Endothelial cell of umbilical vein (primary cell): ENCODE measurements at regions not wholly inside any gene's neighbourhood (a gene's known extent, or its start where the extent isn't known, plus 50 kb on each side); places are given as distances from the start of the nearest gene placed in this dataset.

ENCODE experiments used
- BruUV-seq: library from RNA; stranded (reverse); fragments of 400-500 nt; replicated peaks from 2 replicates; lab custom pipeline; 2021; lab: Mats Ljungman, UMichigan
- CTCF ChIA-PET: fragments of 300-600, 350-600 bp; sonication (Branson Sonifier 250); formaldehyde crosslinking; loops from one replicate; lab custom pipeline; 2021; ENCODE audit warnings: antibody characterized with exemption, inconsistent platforms; lab: Charles Lee
- POLR2A ChIA-PET: fragments of 300-600, 350-600 bp; sonication (Branson Sonifier 250); formaldehyde crosslinking; loops from one replicate; lab custom pipeline; 2021; ENCODE audit warnings: antibody characterized with exemption, inconsistent platforms; lab: Charles Lee
- DNase-seq: peaks from one replicate; pipeline ENCODE4 v3.0.0-alpha.2; 2011; ENCODE audit warnings: low read depth, low spot score
- FAIRE-seq: peaks from 2 replicates; lab custom pipeline; 2011; peaks lifted over from hg19 to GRCh38; lab: Jason Lieb, UNC
- H2AFZ ChIP-seq: 2 replicates; pipeline ENCODE4 v1.6.0; 2012; ENCODE audit warnings: low read depth, low read length, control low read depth, inconsistent platforms
- H3K27ac ChIP-seq: 2 replicates; pipeline ENCODE4 v1.5.1; 2011; ENCODE audit warnings: low read depth, mild to moderate bottlenecking, control low read depth, low read length, moderate library complexity; ENCODE audit not compliant: insufficient read depth
- H3K27me3 ChIP-seq, 2 experiments: 2 replicates each; pipeline versions ENCODE4 v1.6.0 to v1.6.1; 2011; ENCODE audit warnings: low read length in 2 of 2, mixed read lengths in 1 of 2; ENCODE audit not compliant: control insufficient read depth in 2 of 2, insufficient read depth in 2 of 2
- H3K36me3 ChIP-seq, 2 experiments: 2 replicates in 1 of 2; 3 replicates in 1 of 2; pipeline ENCODE4 v1.5.1; 2011; ENCODE audit warnings: low read length in 2 of 2, mild to moderate bottlenecking in 1 of 2, moderate library complexity in 1 of 2; ENCODE audit not compliant: control insufficient read depth in 2 of 2, insufficient read depth in 2 of 2; ENCODE audit errors: extremely low read depth in 1 of 2
- H3K4me1 ChIP-seq: 3 replicates; pipeline ENCODE4 v1.5.1; 2011; ENCODE audit warnings: mild to moderate bottlenecking, low read length; ENCODE audit not compliant: control insufficient read depth, insufficient read depth; ENCODE audit errors: extremely low read depth
- H3K4me2 ChIP-seq: 2 replicates; pipeline ENCODE4 v1.6.1; 2011; ENCODE audit warnings: low read length, control low read depth, mixed read lengths; ENCODE audit not compliant: insufficient read depth
- H3K4me3 ChIP-seq, 3 experiments: fragments of 200-600 bp in 1 of 3; sonication (generic), shearing (Covaris generic) in 1 of 3; replicated peaks in 1 of 3; 2 replicates each; pipeline ENCODE4 v1.5.1; 2011 to 2016; ENCODE audit warnings: control low read depth in 3 of 3, low read length in 3 of 3, mild to moderate bottlenecking in 2 of 3, inconsistent platforms in 1 of 3, low read depth in 1 of 3, moderate library complexity in 1 of 3; ENCODE audit not compliant: insufficient read depth in 1 of 3
- H3K79me2 ChIP-seq: 2 replicates; pipeline ENCODE4 v1.6.0; 2012; ENCODE audit warnings: low read length, inconsistent platforms; ENCODE audit not compliant: control insufficient read depth, insufficient read depth
- H3K9ac ChIP-seq: replicated peaks from 2 replicates; pipeline ENCODE3; 2011; ENCODE audit warnings: low read length, control low read depth; ENCODE audit not compliant: insufficient read depth; ENCODE audit errors: extremely low read depth
- H3K9me1 ChIP-seq: replicated peaks from 3 replicates; pipeline ENCODE4 v1.6.0; 2011; ENCODE audit warnings: mild to moderate bottlenecking, low read length; ENCODE audit not compliant: control insufficient read depth, insufficient read depth; ENCODE audit errors: extremely low read depth
- H3K9me3 ChIP-seq: replicated peaks from 2 replicates; pipeline ENCODE4 v1.5.1; 2012; ENCODE audit warnings: low read length, inconsistent platforms; ENCODE audit not compliant: control insufficient read depth, insufficient read depth
- H4K20me1 ChIP-seq: replicated peaks from 2 replicates; pipeline ENCODE3; 2011; ENCODE audit warnings: mild to moderate bottlenecking, low read length; ENCODE audit not compliant: control insufficient read depth, insufficient read depth; ENCODE audit errors: extremely low read depth
- CTCF ChIP-seq, 2 donors: IDR thresholded peaks; 1 replicate in 1 of 2; 2 replicates in 1 of 2; pipeline ENCODE4 v1.5.1; 2011; ENCODE audit warnings: low read length in 2 of 2, mild to moderate bottlenecking in 2 of 2, moderate library complexity in 2 of 2, control low read depth in 1 of 2, inconsistent platforms in 1 of 2, low read depth in 1 of 2; ENCODE audit not compliant: insufficient read depth in 1 of 2; ENCODE audit errors: extremely low read depth in 1 of 2
- EZH2 ChIP-seq: IDR thresholded peaks from 2 replicates; pipeline ENCODE4 v1.6.1; 2012; ENCODE audit warnings: borderline replicate concordance, low read depth, mild to moderate bottlenecking, moderate library complexity, low read length, inconsistent platforms; ENCODE audit not compliant: severe bottlenecking
- FOS ChIP-seq: IDR thresholded peaks from 2 replicates; pipeline ENCODE4 v1.6.1; 2011; ENCODE audit warnings: mild to moderate bottlenecking, low read length, moderate library complexity, borderline replicate concordance; ENCODE audit not compliant: insufficient read depth
- GATA2 ChIP-seq: IDR thresholded peaks from 2 replicates; pipeline ENCODE4 v1.7.0; 2011; ENCODE audit warnings: low read depth, mild to moderate bottlenecking, moderate library complexity, mixed read lengths, low read length; ENCODE audit not compliant: insufficient read length, insufficient read depth
- JUN ChIP-seq: IDR thresholded peaks from 2 replicates; pipeline ENCODE4 v1.6.1; 2011; ENCODE audit warnings: borderline replicate concordance, low read depth; ENCODE audit not compliant: insufficient read length, insufficient read depth
- MYC ChIP-seq: IDR thresholded peaks from one replicate; pipeline ENCODE4 v1.6.1; 2011; ENCODE audit warnings: mild to moderate bottlenecking, low read depth, low read length
- POLR2A ChIP-seq: IDR thresholded peaks from 2 replicates; pipeline ENCODE4 v1.6.1; 2012; ENCODE audit warnings: low read depth, mild to moderate bottlenecking, control low read depth, low read length
- POLR2AphosphoS5 ChIP-seq: IDR thresholded peaks from 2 replicates; pipeline ENCODE4 v1.6.1; 2012; ENCODE audit warnings: low read depth, mild to moderate bottlenecking, control low read depth, low read length, moderate library complexity; ENCODE audit not compliant: insufficient read depth
- dilution Hi-C: fragments of 300-500 bp; cut with MboI; formaldehyde crosslinking; loops from one replicate; pipeline ENCODE4 v1.15.0; 2019; ENCODE audit warnings: low sequenced_read_pairs; ENCODE audit not compliant: extremely low pct_ligation_motif_present
- intact Hi-C: fragments of 100-400 bp; cut with micrococcal nuclease; formaldehyde crosslinking; loops from one replicate; pipeline ENCODE4 v1.10.0; 2022
- TF ChIP-seq, protein P1 (sequence below): IDR thresholded peaks from 2 replicates; pipeline ENCODE4 v1.6.1; 2011; ENCODE audit not compliant: insufficient read depth, insufficient read length

- no peak for TF ChIP-seq POLR2A
- no peak for TF ChIP-seq POLR2AphosphoS5
- TF ChIP-seq CTCF (IDR thresholded peaks at IDR 0.05; ENCODE audit: extremely low read depth in 1 of 2, insufficient read depth in 1 of 2, low read depth in 1 of 2, low read length in 2 of 2) = no peak
- no peak for TF ChIP-seq FOS
- TF ChIP-seq JUN = no peak
- no peak for TF ChIP-seq GATA2
- no peak for TF ChIP-seq EZH2
- TF ChIP-seq, protein P1, sequence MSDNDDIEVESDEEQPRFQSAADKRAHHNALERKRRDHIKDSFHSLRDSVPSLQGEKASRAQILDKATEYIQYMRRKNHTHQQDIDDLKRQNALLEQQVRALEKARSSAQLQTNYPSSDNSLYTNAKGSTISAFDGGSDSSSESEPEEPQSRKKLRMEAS = no peak
- TF ChIP-seq MYC = no peak
- CTCF ChIA-PET = no interaction called here
Observed at GRCh38 chr5:143491646-143492045, 88.2 kb upstream of the NR3C1 start.

More at GRCh38 chr5:143491646-143492045, 88.2 kb upstream of the NR3C1 start:
- BruUV-seq = no TSS peak
- no peak for DNase-seq
- H3K27me3 ChIP-seq = no peaks in the 10 kb centered on the region
- H3K4me1 ChIP-seq = peaks cover 3% of the 10 kb centered on the region
- H3K9me1 ChIP-seq = no peaks in the 10 kb centered on the region
- no peak overlapping the region for H3K9ac ChIP-seq
- H3K79me2 ChIP-seq = no peaks in the 10 kb centered on the region
- no peak overlapping the region for H3K27ac ChIP-seq
- POLR2A ChIA-PET = no interaction called here
- H2AFZ ChIP-seq = no peak overlapping the region
- dilution Hi-C loops = no loop called here
- H3K9me3 ChIP-seq = no peaks in the 10 kb centered on the region
- no peaks in the 10 kb centered on the region for H3K36me3 ChIP-seq
- no peak overlapping the region for H3K4me2 ChIP-seq
- intact Hi-C loops = no loop called here
- no peak overlapping the region for H3K4me3 ChIP-seq
- H4K20me1 ChIP-seq = no peaks in the 10 kb centered on the region
- no peak for FAIRE-seq
